ENCODE measurements at regions not wholly inside any gene's neighbourhood (a gene's known extent, or its start where the extent isn't known, plus 50 kb on each side); places are given as distances from the start of the nearest gene placed in this dataset.

DNA sequence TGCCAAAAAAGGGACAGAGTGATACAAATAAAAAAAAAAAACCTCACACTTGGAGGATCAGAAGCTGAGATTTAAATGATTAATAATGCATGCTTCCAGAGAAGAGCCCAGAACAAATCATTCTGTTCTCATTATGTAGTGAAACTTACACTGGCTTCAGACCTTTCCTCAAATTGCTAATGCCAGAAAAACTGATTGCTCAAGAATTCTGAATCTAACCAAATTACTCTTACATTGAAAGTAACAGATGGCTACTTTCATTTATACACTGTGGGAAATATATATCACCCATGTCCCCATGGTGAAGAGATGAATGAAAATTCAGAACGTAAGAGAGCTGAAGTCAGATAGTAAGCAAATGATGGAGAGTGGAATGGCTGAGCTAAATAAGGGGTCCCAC, 85.9 kb upstream of the NSMCE3 start:
- H3K36me3 ChIP-seq (ENCODE audit: control insufficient read depth in 4 of 4, insufficient read depth in 3 of 4, low read depth in 1 of 4, low read length in 3 of 4): no peaks in the 10 kb centered on the region
- no peak for DNase-seq (ENCODE audit: low spot score)
- no peaks in the 10 kb centered on the region for H3K9me3 ChIP-seq (ENCODE audit: control insufficient read depth in 4 of 4, low read length in 3 of 4)
- no peak overlapping the region for H3K4me3 ChIP-seq (ENCODE audit: low read depth in 1 of 3, low read length in 3 of 3)
- H3K4me1 ChIP-seq (ENCODE audit: control insufficient read depth in 4 of 4, insufficient read depth in 4 of 4, low read length in 3 of 4): no peaks in the 10 kb centered on the region
- WGBS: 68% methylated on average over 1 of the region's 1 CpG
- no peak overlapping the region for H3K9ac ChIP-seq (ENCODE audit: low read depth in 1 of 2, low read length in 2 of 2)
- no peak overlapping the region for H3K27ac ChIP-seq (ENCODE audit: low read depth in 1 of 2, low read length in 2 of 2)
- TF ChIP-seq NR2F2 (IDR thresholded peaks at IDR 0.05) (no peak), SP1 (IDR thresholded peaks at IDR 0.05) (no peak), RXRA (IDR thresholded peaks at IDR 0.05) (no peak), GABPA (IDR thresholded peaks at IDR 0.05 in 1 of 2, conservative IDR thresholded peaks at IDR 0.05 in 1 of 2) (no peak), TAF1 (conservative IDR thresholded peaks at IDR 0.05) (no peak), JUND (IDR thresholded peaks at IDR 0.05) (no peak), MAX (IDR thresholded peaks at IDR 0.05) (no peak), HNF4G (IDR thresholded peaks at IDR 0.05) (no peak), REST (IDR thresholded peaks at IDR 0.05) (no peak), RAD21 (IDR thresholded peaks at IDR 0.05) (no peak), FOXA2 (IDR thresholded peaks at IDR 0.05) (no peak), EGR1 (IDR thresholded peaks at IDR 0.05; ENCODE audit: low read depth in 2 of 2) (no peak), YY1 (IDR thresholded peaks at IDR 0.05) (no peak), FOXA1 (IDR thresholded peaks at IDR 0.05) (no peak), HNF4A (conservative IDR thresholded peaks at IDR 0.05) (no peak), CTCF (IDR thresholded peaks at IDR 0.05; ENCODE audit: low read depth, low read length, missing input control) (no peak)
- TF ChIP-seq, protein P1, sequence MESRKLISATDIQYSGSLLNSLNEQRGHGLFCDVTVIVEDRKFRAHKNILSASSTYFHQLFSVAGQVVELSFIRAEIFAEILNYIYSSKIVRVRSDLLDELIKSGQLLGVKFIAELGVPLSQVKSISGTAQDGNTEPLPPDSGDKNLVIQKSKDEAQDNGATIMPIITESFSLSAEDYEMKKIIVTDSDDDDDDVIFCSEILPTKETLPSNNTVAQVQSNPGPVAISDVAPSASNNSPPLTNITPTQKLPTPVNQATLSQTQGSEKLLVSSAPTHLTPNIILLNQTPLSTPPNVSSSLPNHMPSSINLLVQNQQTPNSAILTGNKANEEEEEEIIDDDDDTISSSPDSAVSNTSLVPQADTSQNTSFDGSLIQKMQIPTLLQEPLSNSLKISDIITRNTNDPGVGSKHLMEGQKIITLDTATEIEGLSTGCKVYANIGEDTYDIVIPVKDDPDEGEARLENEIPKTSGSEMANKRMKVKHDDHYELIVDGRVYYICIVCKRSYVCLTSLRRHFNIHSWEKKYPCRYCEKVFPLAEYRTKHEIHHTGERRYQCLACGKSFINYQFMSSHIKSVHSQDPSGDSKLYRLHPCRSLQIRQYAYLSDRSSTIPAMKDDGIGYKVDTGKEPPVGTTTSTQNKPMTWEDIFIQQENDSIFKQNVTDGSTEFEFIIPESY (IDR thresholded peaks at IDR 0.05): no peak
- TF ChIP-seq, protein P2, sequence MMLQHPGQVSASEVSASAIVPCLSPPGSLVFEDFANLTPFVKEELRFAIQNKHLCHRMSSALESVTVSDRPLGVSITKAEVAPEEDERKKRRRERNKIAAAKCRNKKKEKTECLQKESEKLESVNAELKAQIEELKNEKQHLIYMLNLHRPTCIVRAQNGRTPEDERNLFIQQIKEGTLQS (IDR thresholded peaks at IDR 0.05): no peak
- peaks cover 0 to 6% (median 0%) of the 10 kb centered on the region in 4 donors for H3K27me3 ChIP-seq (ENCODE audit: control insufficient read depth in 4 of 4, insufficient read depth in 4 of 4, low read length in 3 of 4)

All from liver (tissue), 8 donors.